CD14-positive monocyte (primary cell): ENCODE measurements at regions not wholly inside any gene's neighbourhood (a gene's known extent, or its start where the extent isn't known, plus 50 kb on each side); places are given as distances from the start of the nearest gene placed in this dataset.

Source experiments
- DNase-seq, 3 donors: peaks; one replicate each; pipeline ENCODE4 v3.0.0-alpha.2; 2011 to 2022
- H2AFZ ChIP-seq: 2 replicates; pipeline ENCODE4 v1.6.0; 2012; ENCODE audit warnings: mild to moderate bottlenecking, low read depth, low read length, inconsistent platforms; ENCODE audit not compliant: insufficient read depth, poor library complexity, severe bottlenecking
- H3K27ac ChIP-seq, 2 donors: 1 replicate in 1 of 2; 2 replicates in 1 of 2; pipeline ENCODE4 v1.5.1; 2012 to 2013; ENCODE audit warnings: low read length in 2 of 2, control low read depth in 1 of 2, inconsistent platforms in 1 of 2, low read depth in 1 of 2, mild to moderate bottlenecking in 1 of 2
- H3K27me3 ChIP-seq, 2 donors: one replicate each; pipeline versions ENCODE4 v1.6.0 to v1.6.1; 2011 to 2013; ENCODE audit warnings: low read length in 2 of 2; ENCODE audit not compliant: control insufficient read depth in 2 of 2, insufficient read depth in 2 of 2
- H3K36me3 ChIP-seq, 2 donors: replicated peaks in 1 of 2; 1 replicate in 1 of 2; 2 replicates in 1 of 2; pipeline versions ENCODE4 v1.5.1 to v1.6.1; 2012 to 2013; ENCODE audit warnings: low read length in 2 of 2, control low read depth in 1 of 2, inconsistent platforms in 1 of 2, mild to moderate bottlenecking in 1 of 2; ENCODE audit not compliant: insufficient read depth in 2 of 2, control insufficient read depth in 1 of 2
- H3K4me1 ChIP-seq, 2 donors: 1 replicate in 1 of 2; 2 replicates in 1 of 2; pipeline versions ENCODE4 v1.5.1 to v1.6.1; 2012 to 2013; ENCODE audit warnings: low read length in 2 of 2, control low read depth in 1 of 2, inconsistent platforms in 1 of 2, mild to moderate bottlenecking in 1 of 2, moderate library complexity in 1 of 2; ENCODE audit not compliant: insufficient read depth in 2 of 2, control insufficient read depth in 1 of 2
- H3K4me2 ChIP-seq: replicated peaks from 2 replicates; pipeline ENCODE3; 2012; ENCODE audit warnings: low read length, moderate library complexity, mild to moderate bottlenecking; ENCODE audit not compliant: poor library complexity, severe bottlenecking; ENCODE audit errors: extremely low read depth
- H3K4me3 ChIP-seq, 3 experiments: fragments of 200-600 bp in 1 of 3; sonication (generic) in 1 of 3; replicated peaks in 1 of 3; 1 replicate in 2 of 3; 2 replicates in 1 of 3; pipeline ENCODE4 v1.5.1; 2011 to 2013; ENCODE audit warnings: low read length in 3 of 3, mild to moderate bottlenecking in 3 of 3, control low read depth in 2 of 3, low read depth in 2 of 3, inconsistent platforms in 1 of 3, moderate library complexity in 1 of 3
- H3K79me2 ChIP-seq: 2 replicates; pipeline ENCODE4 v1.6.0; 2012; ENCODE audit warnings: mild to moderate bottlenecking, control low read depth, inconsistent platforms, low read length, moderate library complexity; ENCODE audit not compliant: insufficient read depth
- H3K9ac ChIP-seq: 2 replicates; pipeline ENCODE4 v1.6.0; 2017; ENCODE audit warnings: low read length, mild to moderate bottlenecking; ENCODE audit not compliant: insufficient read depth, poor library complexity, severe bottlenecking
- H3K9me3 ChIP-seq, 2 donors: replicated peaks in 1 of 2; 1 replicate in 1 of 2; 2 replicates in 1 of 2; pipeline versions ENCODE4 v1.5.1 to v1.6.1; 2012 to 2013; ENCODE audit warnings: low read length in 2 of 2, control low read depth in 1 of 2; ENCODE audit not compliant: control insufficient read depth in 1 of 2, insufficient read depth in 1 of 2
- H4K20me1 ChIP-seq: 2 replicates; pipeline ENCODE4 v1.6.0; 2012; ENCODE audit warnings: mild to moderate bottlenecking, low read length, control low read depth, moderate library complexity; ENCODE audit not compliant: insufficient read depth
- H3K27ac Mint-ChIP-seq, 7 donors: one replicate each; pipeline ENCODE4 v1.8.0; 2020; ENCODE audit warnings: mild to moderate bottlenecking in 7 of 7, mixed read lengths in 7 of 7, moderate library complexity in 6 of 7, inconsistent platforms in 2 of 7
- H3K27me3 Mint-ChIP-seq, 3 donors: one replicate each; pipeline ENCODE4 v1.8.0; 2021 to 2022; ENCODE audit warnings: low read depth in 3 of 3, mild to moderate bottlenecking in 3 of 3, mixed read lengths in 3 of 3, moderate library complexity in 3 of 3, inconsistent platforms in 1 of 3
- H3K36me3 Mint-ChIP-seq, 2 donors: one replicate each; pipeline ENCODE4 v1.8.0; 2020; ENCODE audit warnings: mixed read lengths in 2 of 2, inconsistent platforms in 1 of 2, mild to moderate bottlenecking in 1 of 2
- H3K4me1 Mint-ChIP-seq: one replicate; pipeline ENCODE4 v1.8.0; 2020; ENCODE audit warnings: mild to moderate bottlenecking, mixed read lengths
- H3K4me3 Mint-ChIP-seq, 2 donors: one replicate each; pipeline ENCODE4 v1.8.0; 2020; ENCODE audit warnings: mild to moderate bottlenecking in 2 of 2, mixed read lengths in 2 of 2, moderate library complexity in 1 of 2
- H3K9me3 Mint-ChIP-seq, 7 donors: one replicate each; pipeline ENCODE4 v1.8.0; 2020 to 2022; ENCODE audit warnings: mixed read lengths in 7 of 7, mild to moderate bottlenecking in 6 of 7, moderate library complexity in 6 of 7, inconsistent platforms in 2 of 7
- WGBS: methylation state at CpG from one replicate; pipeline ENCODE4 v1.1.5; 2013; ENCODE audit warnings: missing lambda C conversion rate; ENCODE audit not compliant: insufficient coverage; 5-methylcytosine and 5-hydroxymethylcytosine counted together
- intact Hi-C, 2 donors: fragments of 100-400 bp; cut with micrococcal nuclease; formaldehyde crosslinking; loops; one replicate each; pipeline versions ENCODE4 v1.15.0 to v1.15.1; 2023
- TF ChIP-seq, protein P1 (sequence below): fragments of 200-600 bp; IDR thresholded peaks from one replicate; pipeline ENCODE4 v1.8.0; 2022; ENCODE audit warnings: antibody characterized with exemption, mild to moderate bottlenecking

DNA sequence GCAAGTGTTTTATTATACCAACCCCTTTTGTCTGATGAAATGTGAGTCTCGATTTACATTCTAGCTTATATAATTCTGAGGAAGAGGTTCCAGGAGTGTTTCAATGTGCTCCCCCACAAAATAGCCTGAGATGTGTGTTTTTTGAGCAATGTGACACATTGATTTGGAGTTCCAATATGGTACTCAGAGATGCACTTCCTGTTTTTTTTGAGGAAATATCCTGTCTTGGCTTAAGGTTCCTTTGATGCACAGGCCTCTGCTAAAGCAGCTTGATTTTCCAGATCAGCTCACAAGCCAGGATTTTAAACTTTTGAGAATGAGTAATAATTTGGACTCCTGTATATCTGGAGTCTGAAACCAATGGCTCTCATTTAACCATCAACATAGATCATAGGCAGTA is 221.4 kb downstream of the ACTR3 start:
- Histone ChIP-seq H3K79me2 (no peaks in the 10 kb centered on the region), H3K4me3 (no peak overlapping the region), H3K4me2 (no peak overlapping the region), H4K20me1 (no peaks in the 10 kb centered on the region), H3K27me3 (no peaks in the 10 kb centered on the region), H3K27ac (no peak overlapping the region), H2AFZ (no peak overlapping the region), H3K9ac (no peak overlapping the region), H3K4me1 (no peaks in the 10 kb centered on the region), H3K36me3 (no peaks in the 10 kb centered on the region), H3K9me3 (peaks cover 0 to 3% of the 10 kb centered on the region in 2 donors)
- no peak for DNase-seq
- Mint-ChIP-seq H3K4me1 (no peaks in the 10 kb centered on the region), H3K9me3 (peaks cover 0 to 7% (median 0%) of the 10 kb centered on the region in 7 donors), H3K4me3 (no peak overlapping the region), H3K27ac (no peak overlapping the region), H3K36me3 (no peaks in the 10 kb centered on the region), H3K27me3 (peaks cover 0 to 2% (median 0%) of the 10 kb centered on the region in 3 donors)
- intact Hi-C loops, result no loop called here
- TF ChIP-seq, protein P1, sequence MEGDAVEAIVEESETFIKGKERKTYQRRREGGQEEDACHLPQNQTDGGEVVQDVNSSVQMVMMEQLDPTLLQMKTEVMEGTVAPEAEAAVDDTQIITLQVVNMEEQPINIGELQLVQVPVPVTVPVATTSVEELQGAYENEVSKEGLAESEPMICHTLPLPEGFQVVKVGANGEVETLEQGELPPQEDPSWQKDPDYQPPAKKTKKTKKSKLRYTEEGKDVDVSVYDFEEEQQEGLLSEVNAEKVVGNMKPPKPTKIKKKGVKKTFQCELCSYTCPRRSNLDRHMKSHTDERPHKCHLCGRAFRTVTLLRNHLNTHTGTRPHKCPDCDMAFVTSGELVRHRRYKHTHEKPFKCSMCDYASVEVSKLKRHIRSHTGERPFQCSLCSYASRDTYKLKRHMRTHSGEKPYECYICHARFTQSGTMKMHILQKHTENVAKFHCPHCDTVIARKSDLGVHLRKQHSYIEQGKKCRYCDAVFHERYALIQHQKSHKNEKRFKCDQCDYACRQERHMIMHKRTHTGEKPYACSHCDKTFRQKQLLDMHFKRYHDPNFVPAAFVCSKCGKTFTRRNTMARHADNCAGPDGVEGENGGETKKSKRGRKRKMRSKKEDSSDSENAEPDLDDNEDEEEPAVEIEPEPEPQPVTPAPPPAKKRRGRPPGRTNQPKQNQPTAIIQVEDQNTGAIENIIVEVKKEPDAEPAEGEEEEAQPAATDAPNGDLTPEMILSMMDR, result no peak
- no CpG with 5 or more reads among the region's 1 CpG for WGBS

DNA sequence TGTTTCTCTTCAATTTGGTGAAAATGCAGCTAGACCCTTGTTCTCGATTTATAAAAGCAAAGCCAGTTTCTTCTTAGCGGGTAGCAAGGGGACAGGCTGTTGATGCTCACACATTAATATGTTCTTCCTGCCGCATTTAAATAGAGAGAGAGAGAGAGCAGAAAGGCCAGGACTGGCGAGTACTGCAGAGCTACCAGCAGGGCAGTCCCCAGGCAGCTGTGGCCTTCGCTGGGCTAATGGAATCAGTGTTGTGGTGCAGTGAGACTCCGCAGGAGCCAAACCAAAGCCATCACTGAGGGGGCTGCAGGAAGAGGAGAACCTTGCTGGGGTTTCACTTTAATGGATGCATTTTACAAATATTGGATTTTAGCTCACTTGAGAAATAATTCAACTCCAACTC is 223.6 kb downstream of the ACTR3 start:
- H3K27me3 ChIP-seq, result no peaks in the 10 kb centered on the region
- H3K4me2 ChIP-seq, result no peak overlapping the region
- no peaks in the 10 kb centered on the region for H3K36me3 ChIP-seq
- TF ChIP-seq, protein P1, result no peak
- H3K4me1 Mint-ChIP-seq, result no peaks in the 10 kb centered on the region
- H3K27ac ChIP-seq, result no peak overlapping the region
- no peak overlapping the region for H3K27ac Mint-ChIP-seq
- no peak overlapping the region for H3K9ac ChIP-seq
- H3K4me1 ChIP-seq, result no peaks in the 10 kb centered on the region
- H3K9me3 ChIP-seq, result peaks cover 0 to 3% of the 10 kb centered on the region in 2 donors
- H3K79me2 ChIP-seq, result no peaks in the 10 kb centered on the region
- no peak for DNase-seq
- H2AFZ ChIP-seq, result no peak overlapping the region
- H4K20me1 ChIP-seq, result no peaks in the 10 kb centered on the region
- no peak overlapping the region for H3K4me3 ChIP-seq
- H3K9me3 Mint-ChIP-seq, result peaks cover 0 to 7% (median 0%) of the 10 kb centered on the region in 7 donors
- 83% methylated on average over 1 of the region's 6 CpGs for WGBS
- peaks cover 0 to 2% (median 0%) of the 10 kb centered on the region in 3 donors for H3K27me3 Mint-ChIP-seq
- intact Hi-C loops, result no loop called here
- H3K4me3 Mint-ChIP-seq, result no peak overlapping the region
- H3K36me3 Mint-ChIP-seq, result no peaks in the 10 kb centered on the region
